A204.1 (cell line): ENCODE measurements at regions not wholly inside any gene's neighbourhood (a gene's known extent, or its start where the extent isn't known, plus 50 kb on each side); places are given as distances from the start of the nearest gene placed in this dataset.

ENCODE experiments used
- FAIRE-seq: peaks from 2 replicates; lab custom pipeline; 2012; peaks lifted over from hg19 to GRCh38; lab: Jason Lieb, UNC

DNA sequence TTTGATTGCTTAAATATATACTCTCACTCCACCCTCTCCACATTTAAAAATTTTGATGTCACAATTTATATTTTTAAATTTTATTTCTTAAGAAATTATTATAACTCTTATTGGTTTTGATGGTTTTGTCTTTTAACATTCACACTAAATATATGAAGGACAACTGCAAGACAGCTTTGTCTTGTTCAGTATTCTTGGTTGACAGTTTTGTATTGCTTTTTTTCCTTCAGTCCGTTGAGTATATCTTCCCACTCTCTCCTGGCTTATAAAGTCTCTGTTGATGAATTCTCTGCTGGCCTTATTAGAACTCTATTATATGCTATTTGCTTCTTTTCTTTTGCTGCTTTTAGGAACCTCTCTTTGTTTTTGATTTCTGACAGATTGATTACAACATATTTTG, 392.2 kb downstream of the C6orf118 start:
- FAIRE-seq, result no peak

DNA sequence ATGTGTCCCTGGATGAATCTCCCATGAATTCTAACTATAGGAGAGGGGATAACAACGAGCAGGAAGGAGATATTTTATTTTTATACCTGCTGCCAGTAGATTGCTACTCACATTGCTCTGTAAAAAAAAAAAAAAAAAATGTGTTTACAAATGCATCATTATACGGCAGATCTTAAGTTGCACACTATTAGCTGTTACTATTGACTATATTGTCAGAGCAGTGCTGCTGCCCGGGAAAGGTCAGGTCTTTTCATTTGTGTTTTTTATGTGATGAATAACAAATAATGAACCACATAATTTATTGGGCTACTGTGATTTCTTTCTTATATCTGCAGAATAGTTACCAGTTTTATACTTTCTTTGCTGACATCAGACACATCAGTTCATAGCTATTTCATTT, 393.3 kb downstream of the C6orf118 start:
- no peak for FAIRE-seq

DNA sequence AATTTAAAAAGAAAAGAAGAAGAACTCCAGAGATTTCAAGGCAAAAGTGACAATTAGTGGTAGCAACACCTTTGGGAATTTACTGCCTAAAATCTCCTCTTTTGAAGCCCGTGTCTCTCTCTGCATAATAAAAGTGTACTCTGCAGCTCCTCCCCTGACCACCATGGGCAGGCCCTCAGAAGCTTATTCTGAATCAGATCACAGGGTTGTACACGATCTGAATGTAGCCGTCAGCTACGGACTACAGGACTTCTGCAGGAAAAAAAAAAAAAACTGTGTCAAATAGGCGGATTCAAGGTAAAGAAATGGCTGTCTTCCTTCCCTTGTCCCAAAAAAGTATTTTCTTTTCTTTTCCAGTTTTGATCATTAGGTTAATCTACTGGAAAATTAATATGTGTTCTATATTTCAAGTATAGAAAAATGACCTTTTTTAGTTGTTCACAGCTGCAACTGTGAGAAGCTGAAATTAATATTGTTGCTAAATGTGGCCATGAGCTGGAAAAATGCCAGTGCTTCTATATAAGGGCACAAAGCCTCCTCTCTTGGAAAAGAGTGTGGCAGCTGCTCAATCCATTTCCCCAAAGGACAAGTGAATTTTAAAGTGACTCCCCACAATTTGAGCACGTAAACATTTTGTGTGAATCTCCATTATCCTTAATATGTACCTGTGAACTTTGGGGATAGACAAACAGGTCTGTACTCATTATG, 397.4 kb downstream of the C6orf118 start:
- FAIRE-seq, result peak; percentile 29

DNA sequence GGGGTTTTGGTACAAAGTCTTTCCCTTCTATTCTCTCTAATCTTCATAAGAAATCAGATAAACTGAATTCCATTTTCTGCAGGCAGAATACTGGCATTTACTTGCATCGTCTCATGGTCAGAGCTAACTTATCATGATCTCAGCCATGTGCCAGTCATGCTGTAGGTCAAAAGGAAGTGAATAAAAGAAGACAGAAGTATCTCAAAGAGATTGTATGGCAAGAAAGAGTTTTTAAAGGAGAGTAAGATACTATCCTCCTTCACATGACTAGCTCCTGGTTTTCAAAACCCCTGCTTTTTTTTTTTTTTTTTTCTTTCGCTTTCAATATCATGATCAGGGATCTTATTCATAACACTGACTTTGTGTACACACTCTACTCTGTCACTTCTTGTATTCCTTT, 398.3 kb downstream of the C6orf118 start:
- FAIRE-seq, result peak; percentile 66

DNA sequence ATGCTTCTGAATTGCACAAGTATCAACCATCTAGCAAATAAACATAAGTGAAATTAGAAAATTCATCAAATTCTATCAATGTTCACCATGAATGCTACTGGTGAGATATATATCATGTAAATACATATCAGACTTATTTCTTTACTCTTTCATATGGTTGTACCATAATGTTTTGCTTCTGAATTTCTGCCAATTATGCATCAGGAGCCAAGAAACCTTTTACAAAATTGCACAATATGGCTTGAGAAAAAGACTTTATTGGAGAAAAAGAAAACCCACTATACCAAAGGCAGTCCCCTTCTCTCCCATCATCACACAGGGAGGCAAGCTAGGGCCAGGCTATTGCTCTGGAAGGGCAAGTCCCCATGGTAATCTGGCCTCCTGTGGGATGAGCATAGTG, 402.6 kb downstream of the C6orf118 start:
- FAIRE-seq, result no peak

DNA sequence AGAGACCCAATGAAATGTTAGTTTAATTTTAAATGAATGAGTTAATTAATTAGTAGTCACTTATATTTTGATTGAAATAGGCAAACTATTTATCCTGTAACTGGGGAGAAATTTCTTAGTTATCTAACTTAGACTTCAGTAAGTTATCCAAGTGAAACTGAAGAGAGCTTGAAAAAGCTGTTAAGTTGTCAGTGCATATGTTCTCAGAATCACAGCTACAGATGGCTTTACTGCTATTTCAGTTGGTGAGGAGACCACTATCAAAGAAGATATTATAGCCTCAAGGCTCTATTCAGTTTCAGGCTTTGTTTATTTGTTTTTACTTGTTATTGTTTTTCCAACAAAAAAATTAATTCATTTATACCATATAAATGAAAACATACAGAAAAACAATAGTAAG, 404.1 kb downstream of the C6orf118 start:
- FAIRE-seq, result no peak

DNA sequence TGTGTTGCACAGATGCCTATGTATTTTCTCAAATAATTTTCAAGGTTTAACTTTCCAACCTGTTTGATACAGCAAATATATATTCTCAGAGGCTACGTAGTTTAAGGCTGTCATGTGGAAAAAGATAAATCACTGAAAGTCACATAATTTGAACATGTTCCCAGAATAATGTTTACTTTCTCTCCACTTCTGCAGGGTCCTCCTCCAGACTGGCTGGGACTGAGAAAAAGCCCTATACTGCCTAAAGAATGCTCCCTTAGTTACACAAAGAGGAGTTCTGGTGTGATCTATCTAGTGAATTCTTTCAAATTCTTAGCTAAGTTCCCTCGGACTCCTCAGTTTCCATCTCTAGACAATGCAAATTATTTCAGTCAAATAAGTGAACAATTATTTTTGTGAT, 411.0 kb downstream of the C6orf118 start:
- no peak for FAIRE-seq

DNA sequence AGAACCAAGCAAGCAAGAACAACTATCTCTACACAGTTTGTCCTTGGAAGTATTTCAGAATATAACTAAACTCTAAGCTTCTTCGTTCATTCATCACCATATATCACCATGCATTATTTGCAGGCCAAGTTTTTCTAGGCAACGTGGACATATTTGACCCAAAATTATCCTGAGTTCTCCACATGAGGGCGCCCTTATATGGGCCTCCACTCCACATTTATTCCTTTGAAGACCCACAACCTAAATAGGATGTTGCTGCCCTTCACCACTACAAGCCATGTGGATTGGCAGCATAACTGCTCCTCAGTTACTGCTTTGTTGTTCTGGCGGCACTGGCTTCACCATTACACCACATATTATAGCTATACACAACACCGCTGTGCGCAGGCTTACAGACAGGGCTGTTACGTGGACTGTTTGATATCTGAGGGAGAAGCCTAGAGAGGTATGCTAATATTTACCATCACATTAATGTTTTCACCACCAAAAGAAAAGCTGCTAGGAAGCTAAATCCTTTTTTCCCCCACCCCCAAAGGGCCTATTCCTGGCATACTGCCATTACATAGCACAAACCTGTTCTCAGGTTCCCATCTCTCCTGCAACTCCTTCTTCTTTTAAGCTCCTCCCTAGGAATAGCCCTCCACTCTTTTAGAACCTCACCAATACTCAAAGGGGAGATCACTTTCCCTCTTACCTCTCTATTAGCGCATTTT, 411.7 kb downstream of the C6orf118 start:
- FAIRE-seq, result no peak

DNA sequence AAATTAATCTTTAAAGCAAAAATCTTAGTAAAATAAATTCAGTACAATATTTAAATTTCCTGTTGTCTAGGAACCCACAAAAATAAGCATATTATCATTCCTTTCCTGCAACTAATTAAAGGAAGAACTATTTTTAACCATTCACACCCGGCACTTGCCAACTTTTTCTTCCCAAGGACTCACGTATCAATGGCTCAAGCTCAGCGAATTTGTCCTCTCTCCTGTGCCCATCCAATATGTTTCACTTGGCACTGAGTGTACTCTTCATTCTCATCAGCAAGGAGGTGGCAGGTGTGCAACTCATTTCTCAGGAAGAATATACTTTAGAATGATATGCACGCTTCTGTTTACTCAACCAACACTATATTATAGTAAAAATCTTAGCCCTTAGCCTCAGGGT, 419.4 kb downstream of the C6orf118 start:
- no peak for FAIRE-seq

DNA sequence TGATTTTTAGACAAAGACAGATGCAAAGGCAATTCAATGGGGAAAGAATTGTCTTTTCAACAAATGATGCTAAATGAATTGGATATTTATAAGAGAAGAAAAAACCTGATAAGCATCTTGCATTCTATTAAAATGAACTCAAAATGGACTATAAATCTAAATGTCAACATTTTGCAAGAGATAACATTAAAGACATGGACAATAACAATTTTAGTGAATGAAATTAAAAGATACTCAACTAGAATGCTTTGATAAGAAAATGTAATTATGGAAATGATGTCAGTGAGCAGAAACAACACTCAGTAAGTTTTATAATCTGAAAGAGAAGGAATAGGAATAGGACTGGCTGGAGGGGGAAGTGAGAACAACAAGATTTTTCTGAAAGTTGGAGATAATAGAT, 421.7 kb downstream of the C6orf118 start:
- FAIRE-seq, result no peak

DNA sequence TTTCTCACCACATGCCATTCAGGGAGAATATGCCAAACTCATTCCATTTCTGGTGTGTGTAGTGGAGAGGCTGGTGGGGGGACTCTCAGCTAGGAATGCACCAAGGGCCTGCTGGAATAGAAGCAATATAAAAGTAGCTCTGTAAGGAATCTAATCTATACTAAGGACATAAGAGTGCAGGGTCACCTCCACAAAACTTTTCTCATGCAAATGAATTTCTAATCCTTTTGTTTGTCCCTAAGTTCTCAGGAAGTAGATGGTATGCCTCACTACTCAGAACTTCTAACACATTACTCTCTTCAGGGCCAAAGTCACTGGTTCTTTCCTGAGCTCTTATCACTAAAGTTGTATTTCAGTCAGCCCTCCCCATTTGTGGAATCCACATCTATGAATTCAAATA, 427.2 kb downstream of the C6orf118 start:
- FAIRE-seq, result no peak

DNA sequence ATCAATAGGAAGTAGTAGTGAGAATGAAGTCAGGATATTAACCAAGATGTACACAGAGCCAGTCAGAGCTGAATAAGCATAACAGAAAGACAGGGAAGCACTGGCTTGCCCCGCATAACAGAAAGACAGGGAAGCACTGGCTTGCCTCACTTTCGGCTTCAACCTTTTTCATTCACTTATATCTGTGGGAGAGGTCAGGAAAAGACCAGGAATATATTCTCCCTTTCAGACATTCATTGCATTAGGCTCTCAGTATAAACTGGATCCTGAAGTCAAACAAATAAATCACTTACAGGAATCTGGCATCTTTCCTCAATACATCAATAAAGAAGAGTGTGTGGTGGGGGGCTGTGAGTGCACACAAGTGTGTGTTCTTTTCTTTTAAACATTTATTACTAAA, 437.6 kb downstream of the C6orf118 start:
- no peak for FAIRE-seq

DNA sequence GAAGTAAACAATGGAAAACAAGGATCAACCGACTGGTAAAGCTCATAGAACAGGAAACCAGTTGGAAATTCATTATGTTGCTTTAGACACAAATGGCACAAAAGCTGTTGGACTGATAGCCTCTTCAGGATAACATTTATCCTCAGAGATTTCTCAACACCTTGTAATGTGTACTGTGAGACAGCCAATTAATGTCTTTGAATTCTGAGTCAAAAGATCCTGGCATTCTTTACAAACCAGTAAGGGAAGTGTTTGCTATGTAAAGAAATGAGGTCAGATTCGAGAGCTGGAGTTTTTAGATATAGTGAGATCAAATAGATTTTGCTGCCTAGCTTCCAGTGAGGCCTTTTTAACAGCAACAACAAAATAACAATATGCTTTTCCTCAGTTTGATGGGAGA, 439.2 kb downstream of the C6orf118 start:
- no peak for FAIRE-seq

DNA sequence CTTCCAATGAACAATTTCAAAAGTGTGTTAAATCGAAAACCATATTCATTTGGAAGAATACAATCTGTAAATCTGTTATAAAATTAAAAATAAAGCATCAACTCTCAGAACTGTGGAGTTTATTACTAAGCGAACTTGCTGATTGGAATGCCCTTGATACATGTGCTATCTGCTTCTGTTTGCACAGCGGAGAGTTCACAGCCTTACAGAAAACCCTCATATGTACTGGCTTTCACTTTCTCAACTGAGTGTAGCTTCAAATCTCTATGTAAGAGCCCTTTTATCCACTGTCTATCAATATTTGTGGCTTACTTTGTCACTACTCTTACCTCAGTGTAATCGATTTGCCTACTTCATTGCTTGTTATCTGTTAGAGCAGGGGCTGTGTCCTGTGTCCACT, 447.4 kb downstream of the C6orf118 start:
- FAIRE-seq, result no peak

DNA sequence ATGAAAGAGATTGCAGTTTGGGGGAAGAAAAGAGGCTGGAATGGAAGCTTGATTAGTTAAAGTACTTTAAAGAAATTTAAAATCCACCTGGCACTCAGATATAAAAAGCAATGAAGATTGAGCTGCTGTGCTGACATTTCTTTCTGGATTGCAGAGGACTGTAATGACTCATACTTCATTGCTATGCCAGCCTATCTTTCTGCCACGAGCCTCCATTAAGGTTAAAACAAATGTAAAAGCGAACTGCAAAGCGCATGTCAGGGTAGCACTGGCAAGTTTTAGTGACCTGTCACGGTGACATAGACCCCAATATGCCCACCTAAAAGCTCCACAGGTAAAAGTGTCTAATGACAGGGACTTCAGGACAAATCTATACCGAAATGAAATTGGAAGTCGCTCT, 449.6 kb downstream of the C6orf118 start:
- FAIRE-seq, result no peak

DNA sequence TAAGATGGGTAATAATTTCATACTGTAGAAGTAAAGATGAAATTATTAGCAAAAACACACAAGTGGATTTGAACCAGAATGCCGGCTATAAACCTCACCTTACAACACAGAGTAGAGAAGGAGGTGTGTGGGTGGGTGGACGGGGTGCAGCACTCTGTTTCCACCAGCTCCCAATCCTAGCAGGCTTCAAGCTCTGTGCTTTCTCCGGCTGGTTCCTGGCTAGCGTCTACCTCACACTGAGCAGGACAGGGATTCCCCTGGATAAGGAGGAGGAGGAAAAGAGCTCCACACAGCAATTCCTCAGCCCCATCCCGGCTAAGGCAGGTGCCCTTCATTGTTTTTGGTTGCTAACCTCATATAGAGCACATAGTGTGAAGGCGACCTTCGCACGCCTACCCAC, 453.3 kb downstream of the C6orf118 start:
- no peak for FAIRE-seq

DNA sequence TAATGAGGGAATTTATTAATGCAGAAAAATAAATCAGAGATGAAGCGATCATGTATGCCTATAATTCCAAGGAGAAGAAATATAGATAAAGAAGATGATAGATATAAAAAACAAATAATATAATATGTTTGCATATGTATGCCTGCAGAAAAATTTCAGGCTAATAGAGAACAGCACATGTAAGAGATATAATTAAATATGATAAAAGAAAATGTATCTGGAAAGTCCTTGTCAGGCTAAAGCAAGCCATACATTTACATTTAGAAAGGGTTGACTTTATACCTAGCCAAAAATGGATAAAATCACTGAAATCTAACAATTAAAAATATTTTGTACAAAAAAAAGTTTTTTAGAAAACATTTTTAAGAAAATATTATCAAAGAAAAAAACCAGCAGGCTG, 454.1 kb downstream of the C6orf118 start:
- no peak for FAIRE-seq

DNA sequence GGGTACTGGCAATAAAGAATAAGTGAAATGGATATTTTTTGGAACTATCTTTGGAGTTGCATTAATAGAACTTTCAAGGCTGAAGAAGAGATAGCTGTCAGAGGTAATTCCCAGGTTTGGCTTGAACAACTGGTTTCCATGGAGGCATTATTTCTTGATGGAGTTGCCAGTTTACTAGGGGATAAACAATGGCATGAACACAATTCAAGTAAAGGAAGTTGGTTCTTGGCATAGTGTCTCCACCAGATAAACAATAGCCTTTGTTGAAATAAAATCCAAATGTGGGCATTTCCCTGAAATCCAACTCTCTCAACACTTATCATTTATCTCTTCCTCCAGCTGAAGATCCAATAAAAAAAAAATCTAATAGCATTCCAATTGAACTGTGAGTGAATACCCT, 454.9 kb downstream of the C6orf118 start:
- no peak for FAIRE-seq

DNA sequence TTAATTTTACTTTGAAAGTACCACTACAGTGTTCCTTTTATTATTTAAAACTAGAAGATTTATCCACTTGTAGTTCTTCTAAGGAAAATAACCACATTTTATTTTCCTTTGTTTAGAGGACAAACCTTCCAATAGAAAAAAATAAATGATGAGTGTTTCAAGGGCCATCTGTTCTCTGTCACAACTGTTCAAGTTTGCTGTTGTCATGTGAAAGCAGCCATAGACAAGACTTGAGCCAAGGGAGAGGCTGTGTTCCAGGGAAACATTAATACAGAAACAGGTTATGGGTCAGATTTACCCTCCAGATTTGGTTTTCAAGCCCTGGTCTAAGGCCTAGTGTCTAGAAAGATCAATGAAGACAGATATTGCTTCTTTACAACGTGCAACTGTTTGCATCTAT, 463.6 kb downstream of the C6orf118 start:
- FAIRE-seq, result no peak

DNA sequence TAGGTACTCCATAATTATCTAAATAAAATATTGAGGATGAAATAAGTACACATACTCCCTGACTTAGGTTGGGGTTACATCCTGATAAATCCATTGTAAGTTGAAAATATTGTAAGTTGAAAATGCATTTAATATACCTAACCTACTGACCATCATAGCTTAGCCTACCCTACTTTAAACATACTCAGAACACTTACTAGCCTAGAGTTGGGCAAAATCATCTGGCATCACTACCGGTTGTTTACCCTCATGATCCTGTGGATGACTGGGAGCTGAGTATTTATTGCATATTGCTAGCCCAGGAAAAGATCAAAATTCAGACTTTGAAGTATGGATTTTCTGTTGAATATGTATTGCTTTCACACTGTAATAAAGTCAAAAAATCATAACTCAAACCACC, 467.3 kb downstream of the C6orf118 start:
- FAIRE-seq, result no peak

DNA sequence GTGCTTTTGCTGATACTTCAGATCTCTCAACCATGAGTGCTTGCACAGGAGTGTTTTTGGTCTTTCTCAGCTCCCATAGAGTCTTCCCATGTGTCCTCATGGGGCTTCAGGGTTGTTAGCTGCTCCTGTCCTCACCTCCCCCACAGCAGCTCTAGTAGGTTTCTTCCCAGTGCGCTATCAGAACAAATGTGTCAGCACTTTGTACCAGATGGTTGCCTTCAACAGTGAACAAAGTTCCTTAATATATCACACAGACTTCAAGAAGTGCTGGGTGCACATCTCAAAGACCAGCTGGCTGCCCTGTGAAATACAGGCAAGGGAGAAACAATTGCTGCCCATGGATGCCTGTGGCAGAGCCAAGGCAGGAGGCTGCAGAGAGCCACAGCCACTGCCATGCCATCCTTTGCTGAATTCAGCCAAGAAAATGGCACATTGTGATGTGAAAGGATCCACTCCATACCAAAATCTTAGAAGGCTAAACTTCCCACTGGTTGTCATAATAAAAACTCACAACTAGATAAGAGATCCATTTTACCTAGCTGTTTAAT, 471.3 kb downstream of the C6orf118 start:
- no peak for FAIRE-seq

DNA sequence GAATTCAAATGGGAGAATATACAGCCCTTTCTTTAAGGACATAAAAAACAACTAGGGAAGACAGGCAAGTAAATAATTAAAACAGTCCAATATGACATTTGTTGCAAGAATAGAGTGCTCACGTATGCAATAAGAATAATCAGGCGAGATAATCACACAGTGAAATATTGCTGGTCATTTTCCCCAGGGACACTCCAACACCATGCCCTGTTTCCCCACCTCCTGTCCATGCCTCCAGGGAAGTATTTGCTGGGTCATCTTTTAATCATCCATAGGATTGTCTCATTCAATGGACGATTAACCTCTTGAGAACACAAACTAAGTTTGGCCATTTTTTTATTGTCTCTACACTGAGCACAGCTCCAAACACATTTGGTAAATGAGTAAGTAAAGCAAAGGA, 472.9 kb downstream of the C6orf118 start:
- no peak for FAIRE-seq

DNA sequence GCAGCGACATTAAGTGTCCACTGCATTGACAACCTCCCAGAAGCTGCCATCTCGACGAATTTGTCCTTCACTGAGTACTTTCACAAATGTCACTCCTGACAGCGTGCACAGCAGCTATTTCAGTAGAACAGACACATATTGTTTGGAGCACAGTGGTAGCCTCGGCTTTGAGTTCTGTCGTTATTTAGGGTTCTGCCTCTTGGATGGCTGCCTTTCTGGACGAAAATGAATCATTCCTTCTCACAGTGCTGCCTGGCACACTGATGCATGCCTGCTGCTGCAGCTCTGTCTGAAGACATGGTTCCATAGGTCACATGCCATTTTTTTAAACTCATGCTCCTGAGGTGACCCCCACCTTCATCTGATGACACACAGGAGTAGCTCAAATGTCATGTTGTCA, 477.0 kb downstream of the C6orf118 start:
- FAIRE-seq, result no peak

DNA sequence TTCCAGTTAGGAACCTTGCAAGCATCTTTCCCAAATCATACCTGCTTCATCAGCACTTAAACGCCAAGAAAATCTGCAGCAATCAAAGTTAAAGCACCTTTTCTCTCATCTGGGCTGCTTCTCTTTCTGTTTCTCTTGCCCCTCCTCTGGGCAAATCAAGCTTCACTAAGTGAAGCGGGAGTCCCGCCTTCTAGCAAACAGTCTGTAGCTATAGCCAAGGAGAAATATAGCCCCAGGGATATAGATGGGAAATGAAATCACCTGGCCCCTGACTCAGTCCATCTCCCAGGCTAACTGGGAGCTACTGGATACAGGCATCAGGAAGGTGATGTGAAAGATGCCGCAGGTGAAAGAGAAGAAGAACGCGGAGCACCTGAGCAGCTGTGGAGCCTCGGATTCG, 481.9 kb downstream of the C6orf118 start:
- FAIRE-seq, result no peak
